GM12874 (cell line): ENCODE measurements at regions not wholly inside any gene's neighbourhood (a gene's known extent, or its start where the extent isn't known, plus 50 kb on each side); places are given as distances from the start of the nearest gene placed in this dataset.

ENCODE experiments used
- CTCF ChIP-seq: IDR thresholded peaks from 2 replicates; pipeline ENCODE4 v1.5.1; 2011; ENCODE audit warnings: low read depth, mild to moderate bottlenecking, control low read depth, low read length, moderate library complexity; ENCODE audit not compliant: insufficient read depth

GRCh38 chrX:138874271-138874935 is 162.9 kb upstream of the FGF13 start:
- TF ChIP-seq CTCF = no peak

- no peak for TF ChIP-seq CTCF
These were observed 161.0 kb upstream of the FGF13 start for GRCh38 chrX:138872537-138872936.

GRCh38 chrX:138871739-138872138 is 160.2 kb upstream of the FGF13 start:
- no peak for TF ChIP-seq CTCF

- TF ChIP-seq CTCF = no peak
These were observed 155.1 kb upstream of the FGF13 start for GRCh38 chrX:138866643-138867042.

- no peak for TF ChIP-seq CTCF
These were observed 153.7 kb upstream of the FGF13 start for GRCh38 chrX:138865093-138865649.

GRCh38 chrX:138859421-138859820 is 147.9 kb upstream of the FGF13 start:
- TF ChIP-seq CTCF = no peak

GRCh38 chrX:138858951-138859350 is 147.4 kb upstream of the FGF13 start:
- TF ChIP-seq CTCF = no peak

GRCh38 chrX:138858438-138858837 is 146.9 kb upstream of the FGF13 start:
- TF ChIP-seq CTCF = no peak
